Endothelial cell of umbilical vein (primary cell): ENCODE measurements at regions not wholly inside any gene's neighbourhood (a gene's known extent, or its start where the extent isn't known, plus 50 kb on each side); places are given as distances from the start of the nearest gene placed in this dataset.

ENCODE experiments used
- BruUV-seq: library from RNA; stranded (reverse); fragments of 400-500 nt; replicated peaks from 2 replicates; lab custom pipeline; 2021; lab: Mats Ljungman, UMichigan
- CTCF ChIA-PET: fragments of 300-600, 350-600 bp; sonication (Branson Sonifier 250); formaldehyde crosslinking; loops from one replicate; lab custom pipeline; 2021; ENCODE audit warnings: antibody characterized with exemption, inconsistent platforms; lab: Charles Lee
- POLR2A ChIA-PET: fragments of 300-600, 350-600 bp; sonication (Branson Sonifier 250); formaldehyde crosslinking; loops from one replicate; lab custom pipeline; 2021; ENCODE audit warnings: antibody characterized with exemption, inconsistent platforms; lab: Charles Lee
- DNase-seq: peaks from one replicate; pipeline ENCODE4 v3.0.0-alpha.2; 2011; ENCODE audit warnings: low read depth, low spot score
- FAIRE-seq: peaks from 2 replicates; lab custom pipeline; 2011; peaks lifted over from hg19 to GRCh38; lab: Jason Lieb, UNC
- H2AFZ ChIP-seq: 2 replicates; pipeline ENCODE4 v1.6.0; 2012; ENCODE audit warnings: low read depth, low read length, control low read depth, inconsistent platforms
- H3K27ac ChIP-seq: 2 replicates; pipeline ENCODE4 v1.5.1; 2011; ENCODE audit warnings: low read depth, mild to moderate bottlenecking, control low read depth, low read length, moderate library complexity; ENCODE audit not compliant: insufficient read depth
- H3K27me3 ChIP-seq, 2 experiments: 2 replicates each; pipeline versions ENCODE4 v1.6.0 to v1.6.1; 2011; ENCODE audit warnings: low read length in 2 of 2, mixed read lengths in 1 of 2; ENCODE audit not compliant: control insufficient read depth in 2 of 2, insufficient read depth in 2 of 2
- H3K36me3 ChIP-seq, 2 experiments: 2 replicates in 1 of 2; 3 replicates in 1 of 2; pipeline ENCODE4 v1.5.1; 2011; ENCODE audit warnings: low read length in 2 of 2, mild to moderate bottlenecking in 1 of 2, moderate library complexity in 1 of 2; ENCODE audit not compliant: control insufficient read depth in 2 of 2, insufficient read depth in 2 of 2; ENCODE audit errors: extremely low read depth in 1 of 2
- H3K4me1 ChIP-seq: 3 replicates; pipeline ENCODE4 v1.5.1; 2011; ENCODE audit warnings: mild to moderate bottlenecking, low read length; ENCODE audit not compliant: control insufficient read depth, insufficient read depth; ENCODE audit errors: extremely low read depth
- H3K4me2 ChIP-seq: 2 replicates; pipeline ENCODE4 v1.6.1; 2011; ENCODE audit warnings: low read length, control low read depth, mixed read lengths; ENCODE audit not compliant: insufficient read depth
- H3K4me3 ChIP-seq, 3 experiments: fragments of 200-600 bp in 1 of 3; sonication (generic), shearing (Covaris generic) in 1 of 3; replicated peaks in 1 of 3; 2 replicates each; pipeline ENCODE4 v1.5.1; 2011 to 2016; ENCODE audit warnings: control low read depth in 3 of 3, low read length in 3 of 3, mild to moderate bottlenecking in 2 of 3, inconsistent platforms in 1 of 3, low read depth in 1 of 3, moderate library complexity in 1 of 3; ENCODE audit not compliant: insufficient read depth in 1 of 3
- H3K79me2 ChIP-seq: 2 replicates; pipeline ENCODE4 v1.6.0; 2012; ENCODE audit warnings: low read length, inconsistent platforms; ENCODE audit not compliant: control insufficient read depth, insufficient read depth
- H3K9ac ChIP-seq: replicated peaks from 2 replicates; pipeline ENCODE3; 2011; ENCODE audit warnings: low read length, control low read depth; ENCODE audit not compliant: insufficient read depth; ENCODE audit errors: extremely low read depth
- H3K9me1 ChIP-seq: replicated peaks from 3 replicates; pipeline ENCODE4 v1.6.0; 2011; ENCODE audit warnings: mild to moderate bottlenecking, low read length; ENCODE audit not compliant: control insufficient read depth, insufficient read depth; ENCODE audit errors: extremely low read depth
- H3K9me3 ChIP-seq: replicated peaks from 2 replicates; pipeline ENCODE4 v1.5.1; 2012; ENCODE audit warnings: low read length, inconsistent platforms; ENCODE audit not compliant: control insufficient read depth, insufficient read depth
- H4K20me1 ChIP-seq: replicated peaks from 2 replicates; pipeline ENCODE3; 2011; ENCODE audit warnings: mild to moderate bottlenecking, low read length; ENCODE audit not compliant: control insufficient read depth, insufficient read depth; ENCODE audit errors: extremely low read depth
- EZH2 ChIP-seq: IDR thresholded peaks from 2 replicates; pipeline ENCODE4 v1.6.1; 2012; ENCODE audit warnings: borderline replicate concordance, low read depth, mild to moderate bottlenecking, moderate library complexity, low read length, inconsistent platforms; ENCODE audit not compliant: severe bottlenecking
- FOS ChIP-seq: IDR thresholded peaks from 2 replicates; pipeline ENCODE4 v1.6.1; 2011; ENCODE audit warnings: mild to moderate bottlenecking, low read length, moderate library complexity, borderline replicate concordance; ENCODE audit not compliant: insufficient read depth
- GATA2 ChIP-seq: IDR thresholded peaks from 2 replicates; pipeline ENCODE4 v1.7.0; 2011; ENCODE audit warnings: low read depth, mild to moderate bottlenecking, moderate library complexity, mixed read lengths, low read length; ENCODE audit not compliant: insufficient read length, insufficient read depth
- JUN ChIP-seq: IDR thresholded peaks from 2 replicates; pipeline ENCODE4 v1.6.1; 2011; ENCODE audit warnings: borderline replicate concordance, low read depth; ENCODE audit not compliant: insufficient read length, insufficient read depth
- MYC ChIP-seq: IDR thresholded peaks from one replicate; pipeline ENCODE4 v1.6.1; 2011; ENCODE audit warnings: mild to moderate bottlenecking, low read depth, low read length
- POLR2A ChIP-seq: IDR thresholded peaks from 2 replicates; pipeline ENCODE4 v1.6.1; 2012; ENCODE audit warnings: low read depth, mild to moderate bottlenecking, control low read depth, low read length
- POLR2AphosphoS5 ChIP-seq: IDR thresholded peaks from 2 replicates; pipeline ENCODE4 v1.6.1; 2012; ENCODE audit warnings: low read depth, mild to moderate bottlenecking, control low read depth, low read length, moderate library complexity; ENCODE audit not compliant: insufficient read depth
- dilution Hi-C: fragments of 300-500 bp; cut with MboI; formaldehyde crosslinking; loops from one replicate; pipeline ENCODE4 v1.15.0; 2019; ENCODE audit warnings: low sequenced_read_pairs; ENCODE audit not compliant: extremely low pct_ligation_motif_present
- intact Hi-C: fragments of 100-400 bp; cut with micrococcal nuclease; formaldehyde crosslinking; loops from one replicate; pipeline ENCODE4 v1.10.0; 2022
- TF ChIP-seq, protein P1 (sequence below), 2 donors: IDR thresholded peaks; 1 replicate in 1 of 2; 2 replicates in 1 of 2; pipeline ENCODE4 v1.5.1; 2011; ENCODE audit warnings: low read length in 2 of 2, mild to moderate bottlenecking in 2 of 2, moderate library complexity in 2 of 2, control low read depth in 1 of 2, inconsistent platforms in 1 of 2, low read depth in 1 of 2; ENCODE audit not compliant: insufficient read depth in 1 of 2; ENCODE audit errors: extremely low read depth in 1 of 2
- TF ChIP-seq, protein P2 (sequence below): IDR thresholded peaks from 2 replicates; pipeline ENCODE4 v1.6.1; 2011; ENCODE audit not compliant: insufficient read depth, insufficient read length

DNA sequence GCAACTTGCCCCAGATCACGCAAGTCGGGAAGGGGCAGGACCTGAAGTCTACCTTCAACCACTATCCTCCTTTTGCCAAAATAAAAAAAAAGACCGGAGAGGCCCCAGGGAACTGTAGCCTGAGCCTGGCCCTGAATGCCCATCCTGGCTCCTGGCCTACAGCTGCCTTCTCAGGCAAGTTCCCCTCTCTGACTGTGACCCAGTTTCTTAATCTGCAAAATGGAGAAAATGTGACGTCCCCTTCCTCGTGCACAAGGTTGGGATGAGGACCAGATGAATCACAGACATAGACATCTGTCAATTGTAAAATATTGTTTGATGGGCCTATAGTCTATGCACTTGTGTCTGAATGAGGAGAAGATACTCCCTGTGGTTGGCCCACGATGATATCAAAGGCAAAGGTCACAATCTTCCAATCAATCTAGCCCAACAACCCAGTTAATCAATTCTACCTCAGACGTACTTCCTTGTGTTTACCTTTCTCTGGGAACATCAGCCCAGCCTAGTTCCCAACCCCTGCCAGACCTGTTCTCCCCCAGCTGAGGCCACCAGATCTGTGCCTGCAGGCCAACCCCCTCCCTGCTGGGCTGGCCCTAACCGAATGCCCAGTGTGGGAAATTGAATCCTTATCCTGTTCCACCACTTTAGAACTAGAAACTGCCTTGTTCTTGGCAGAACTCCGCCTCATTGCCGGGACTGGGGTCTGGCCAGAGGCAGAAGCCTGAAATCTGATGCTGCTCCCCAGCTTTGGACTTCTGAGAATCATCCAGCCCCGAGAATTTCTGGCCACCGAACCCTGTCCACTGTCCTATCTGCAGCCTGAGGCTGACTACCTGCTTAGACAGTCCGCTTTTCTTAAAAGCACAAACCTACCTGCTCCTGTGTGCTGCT lies 101.8 kb upstream of the LIPC start:
- peaks cover 0 to 1% of the 10 kb centered on the region in 2 experiments for H3K27me3 ChIP-seq
- FAIRE-seq (no peak), DNase-seq (no peak)
- H3K4me2 ChIP-seq = no peak overlapping the region
- ChIA-PET POLR2A (no interaction called here), CTCF (interaction anchor here (1.0 kb wide), 1 partner anchor 10 kb away, joined by 3 read pairs; no protein-coding TSS in a partner anchor)
- BruUV-seq = no TSS peak
- TF ChIP-seq EZH2 = no peak
- no peak for TF ChIP-seq JUN
- TF ChIP-seq, protein P1, sequence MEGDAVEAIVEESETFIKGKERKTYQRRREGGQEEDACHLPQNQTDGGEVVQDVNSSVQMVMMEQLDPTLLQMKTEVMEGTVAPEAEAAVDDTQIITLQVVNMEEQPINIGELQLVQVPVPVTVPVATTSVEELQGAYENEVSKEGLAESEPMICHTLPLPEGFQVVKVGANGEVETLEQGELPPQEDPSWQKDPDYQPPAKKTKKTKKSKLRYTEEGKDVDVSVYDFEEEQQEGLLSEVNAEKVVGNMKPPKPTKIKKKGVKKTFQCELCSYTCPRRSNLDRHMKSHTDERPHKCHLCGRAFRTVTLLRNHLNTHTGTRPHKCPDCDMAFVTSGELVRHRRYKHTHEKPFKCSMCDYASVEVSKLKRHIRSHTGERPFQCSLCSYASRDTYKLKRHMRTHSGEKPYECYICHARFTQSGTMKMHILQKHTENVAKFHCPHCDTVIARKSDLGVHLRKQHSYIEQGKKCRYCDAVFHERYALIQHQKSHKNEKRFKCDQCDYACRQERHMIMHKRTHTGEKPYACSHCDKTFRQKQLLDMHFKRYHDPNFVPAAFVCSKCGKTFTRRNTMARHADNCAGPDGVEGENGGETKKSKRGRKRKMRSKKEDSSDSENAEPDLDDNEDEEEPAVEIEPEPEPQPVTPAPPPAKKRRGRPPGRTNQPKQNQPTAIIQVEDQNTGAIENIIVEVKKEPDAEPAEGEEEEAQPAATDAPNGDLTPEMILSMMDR (IDR thresholded peaks at IDR 0.05; ENCODE audit: extremely low read depth in 1 of 2, insufficient read depth in 1 of 2, low read depth in 1 of 2, low read length in 2 of 2) = no peak
- no peak for TF ChIP-seq GATA2
- TF ChIP-seq, protein P2, sequence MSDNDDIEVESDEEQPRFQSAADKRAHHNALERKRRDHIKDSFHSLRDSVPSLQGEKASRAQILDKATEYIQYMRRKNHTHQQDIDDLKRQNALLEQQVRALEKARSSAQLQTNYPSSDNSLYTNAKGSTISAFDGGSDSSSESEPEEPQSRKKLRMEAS = no peak
- no peak for TF ChIP-seq POLR2A
- TF ChIP-seq FOS = no peak
- TF ChIP-seq POLR2AphosphoS5 = no peak
- no peak for TF ChIP-seq MYC
- H3K4me3 ChIP-seq = no peak overlapping the region
- H2AFZ ChIP-seq = no peak overlapping the region
- H3K36me3 ChIP-seq = no peaks in the 10 kb centered on the region
- intact Hi-C loops = no loop called here
- no peaks in the 10 kb centered on the region for H3K9me3 ChIP-seq
- no peak overlapping the region for H3K27ac ChIP-seq
- peaks cover 18% of the 10 kb centered on the region for H3K4me1 ChIP-seq
- no peak overlapping the region for H3K9ac ChIP-seq
- dilution Hi-C loops = no loop called here
- no peaks in the 10 kb centered on the region for H4K20me1 ChIP-seq
- H3K79me2 ChIP-seq = no peaks in the 10 kb centered on the region
- H3K9me1 ChIP-seq = no peaks in the 10 kb centered on the region
